Left lung (tissue), 4 donors: ENCODE measurements at regions not wholly inside any gene's neighbourhood (a gene's known extent, or its start where the extent isn't known, plus 50 kb on each side); places are given as distances from the start of the nearest gene placed in this dataset.

ENCODE experiments used
- ATAC-seq: fragments of 200-7000 bp; cut with Tn5 transposase; one replicate; pipeline ENCODE4 v1.9.1; 2020; ENCODE audit warnings: moderate library complexity
- DNase-seq, 4 donors: peaks; one replicate each; pipeline ENCODE4 v3.0.0-alpha.2; 2013 to 2020
- H3K27ac ChIP-seq, 2 donors: fragments of 200-600 bp; sonication (generic) in 1 of 2; one replicate each; pipeline versions ENCODE4 v1.5.0 to v1.8.0; 2020 to 2021
- H3K27me3 ChIP-seq, 2 donors: fragments of 200-600 bp; sonication (generic) in 1 of 2; one replicate each; pipeline versions ENCODE4 v1.5.0 to v1.8.0; 2020 to 2021
- H3K36me3 ChIP-seq, 2 donors: fragments of 200-600 bp; sonication (generic) in 1 of 2; one replicate each; pipeline versions ENCODE4 v1.5.0 to v1.8.0; 2020 to 2021
- H3K4me1 ChIP-seq, 2 donors: fragments of 200-600 bp; one replicate each; pipeline ENCODE4 v1.8.0; 2021
- H3K4me3 ChIP-seq, 2 donors: fragments of 200-600 bp; sonication (generic) in 1 of 2; one replicate each; pipeline versions ENCODE4 v1.5.0 to v1.8.0; 2020 to 2021; ENCODE audit warnings: mild to moderate bottlenecking in 1 of 2
- H3K9me3 ChIP-seq, 2 donors: fragments of 200-600 bp; sonication (generic) in 1 of 2; one replicate each; pipeline versions ENCODE4 v1.5.0 to v1.8.0; 2020 to 2021
- intact Hi-C, 2 donors: fragments of 100-400 bp; cut with DNase I; formaldehyde crosslinking; loops; one replicate each; pipeline versions ENCODE4 v1.11.2 to v1.14.2; 2022
- TF ChIP-seq, protein P1 (sequence below), 2 donors: fragments of 200-600 bp; sonication (generic) in 1 of 2; IDR thresholded peaks; one replicate each; pipeline versions ENCODE4 v1.5.0 to v1.8.0; 2021; ENCODE audit warnings: antibody characterized with exemption in 2 of 2
- donor health status: DM: no; HTN: yes; CAD: no.
- donor health status: DM: no; HTN: no; CAD: no.

DNA sequence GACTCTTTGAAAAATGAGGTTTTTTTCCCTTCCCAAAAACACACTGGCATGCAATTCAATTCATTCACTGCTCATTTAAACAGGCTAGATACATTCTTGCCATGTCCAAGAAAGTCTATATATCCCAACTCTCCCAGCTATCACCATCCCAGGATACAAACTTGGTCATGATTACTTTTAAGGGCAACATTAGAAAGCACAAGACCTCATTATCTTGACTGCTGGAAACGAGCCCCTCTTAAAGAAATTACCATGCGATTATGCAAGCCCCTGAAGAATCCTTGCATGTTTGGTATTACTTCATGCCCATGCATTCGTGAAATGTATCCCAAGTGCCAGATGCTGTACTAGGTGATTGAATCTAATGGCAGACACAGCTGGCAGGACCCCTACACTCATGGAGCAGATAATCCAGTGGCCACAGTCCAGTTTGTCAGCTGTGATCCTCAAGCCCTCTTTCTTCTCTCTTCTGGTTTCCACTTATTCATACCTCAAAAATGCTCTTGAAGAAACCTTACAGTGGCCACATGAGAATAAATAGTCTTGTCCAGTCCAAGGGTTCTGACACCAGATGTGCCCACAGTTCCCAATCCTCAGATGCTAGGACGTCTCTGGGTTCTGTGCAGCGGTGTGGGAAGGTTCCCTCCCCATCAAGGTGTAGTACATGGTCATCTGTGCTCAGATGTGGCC lies 103.7 kb upstream of the HABP2 start:
- intact Hi-C loops = no loop called here
- Histone ChIP-seq H3K27me3 (no peaks in the 10 kb centered on the region), H3K4me1 (peaks cover 0 to 1% of the 10 kb centered on the region in 2 donors), H3K4me3 (no peak overlapping the region), H3K9me3 (no peaks in the 10 kb centered on the region), H3K36me3 (no peaks in the 10 kb centered on the region), H3K27ac (no peak overlapping the region)
- no peak for ATAC-seq
- no peak for DNase-seq
- TF ChIP-seq, protein P1, sequence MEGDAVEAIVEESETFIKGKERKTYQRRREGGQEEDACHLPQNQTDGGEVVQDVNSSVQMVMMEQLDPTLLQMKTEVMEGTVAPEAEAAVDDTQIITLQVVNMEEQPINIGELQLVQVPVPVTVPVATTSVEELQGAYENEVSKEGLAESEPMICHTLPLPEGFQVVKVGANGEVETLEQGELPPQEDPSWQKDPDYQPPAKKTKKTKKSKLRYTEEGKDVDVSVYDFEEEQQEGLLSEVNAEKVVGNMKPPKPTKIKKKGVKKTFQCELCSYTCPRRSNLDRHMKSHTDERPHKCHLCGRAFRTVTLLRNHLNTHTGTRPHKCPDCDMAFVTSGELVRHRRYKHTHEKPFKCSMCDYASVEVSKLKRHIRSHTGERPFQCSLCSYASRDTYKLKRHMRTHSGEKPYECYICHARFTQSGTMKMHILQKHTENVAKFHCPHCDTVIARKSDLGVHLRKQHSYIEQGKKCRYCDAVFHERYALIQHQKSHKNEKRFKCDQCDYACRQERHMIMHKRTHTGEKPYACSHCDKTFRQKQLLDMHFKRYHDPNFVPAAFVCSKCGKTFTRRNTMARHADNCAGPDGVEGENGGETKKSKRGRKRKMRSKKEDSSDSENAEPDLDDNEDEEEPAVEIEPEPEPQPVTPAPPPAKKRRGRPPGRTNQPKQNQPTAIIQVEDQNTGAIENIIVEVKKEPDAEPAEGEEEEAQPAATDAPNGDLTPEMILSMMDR (IDR thresholded peaks at IDR 0.05) = no peak

- Histone ChIP-seq H3K27me3 (no peaks in the 10 kb centered on the region), H3K36me3 (no peaks in the 10 kb centered on the region), H3K4me1 (peaks cover 4 to 6% of the 10 kb centered on the region in 2 donors), H3K9me3 (no peaks in the 10 kb centered on the region), H3K27ac (no peak overlapping the region), H3K4me3 (no peak overlapping the region)
- ATAC-seq (no peak), DNase-seq (no peak)
- TF ChIP-seq, protein P1 (IDR thresholded peaks at IDR 0.05) = no peak
- intact Hi-C loops = no loop called here
Observed at GRCh38 chr10:113450046-113450804, 102.6 kb upstream of the HABP2 start.

DNA sequence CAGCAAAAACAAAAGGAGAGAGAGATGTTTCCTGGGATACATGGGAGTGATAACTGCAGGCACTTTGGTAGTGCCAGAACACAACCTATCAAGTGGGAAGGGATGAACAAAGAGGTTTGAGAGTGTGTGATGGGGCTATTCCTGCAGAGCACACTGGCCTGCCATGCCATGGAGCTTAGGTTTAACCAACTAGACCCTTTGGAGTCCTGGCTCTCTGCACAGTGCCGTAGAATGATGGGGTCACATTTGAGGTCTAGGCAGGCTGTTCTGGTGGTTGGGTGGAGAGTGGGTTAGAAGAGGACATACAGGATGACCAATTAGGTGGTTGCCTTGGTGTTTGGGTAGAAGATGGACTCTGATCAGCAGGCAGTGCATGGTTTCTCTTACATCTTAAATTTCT lies 101.9 kb upstream of the HABP2 start:
- DNase-seq (no peak), ATAC-seq (no peak)
- Histone ChIP-seq H3K9me3 (no peaks in the 10 kb centered on the region), H3K4me3 (no peak overlapping the region), H3K4me1 (peaks cover 4 to 6% of the 10 kb centered on the region in 2 donors), H3K27me3 (no peaks in the 10 kb centered on the region), H3K36me3 (no peaks in the 10 kb centered on the region), H3K27ac (no peak overlapping the region)
- intact Hi-C loops = no loop called here
- TF ChIP-seq, protein P1 (IDR thresholded peaks at IDR 0.05) = no peak

- intact Hi-C loops = no loop called here
- peaks cover 4 to 6% of the 10 kb centered on the region in 2 donors for H3K4me1 ChIP-seq
- TF ChIP-seq, protein P1 (IDR thresholded peaks at IDR 0.05) = no peak
- no peaks in the 10 kb centered on the region for H3K36me3 ChIP-seq
- DNase-seq (no peak), ATAC-seq (no peak)
- H3K9me3 ChIP-seq = no peaks in the 10 kb centered on the region
- H3K27me3 ChIP-seq = no peaks in the 10 kb centered on the region
- H3K4me3 ChIP-seq = no peak overlapping the region
- no peak overlapping the region for H3K27ac ChIP-seq
Observed at GRCh38 chr10:113452146-113452845, 100.6 kb upstream of the HABP2 start.

DNA sequence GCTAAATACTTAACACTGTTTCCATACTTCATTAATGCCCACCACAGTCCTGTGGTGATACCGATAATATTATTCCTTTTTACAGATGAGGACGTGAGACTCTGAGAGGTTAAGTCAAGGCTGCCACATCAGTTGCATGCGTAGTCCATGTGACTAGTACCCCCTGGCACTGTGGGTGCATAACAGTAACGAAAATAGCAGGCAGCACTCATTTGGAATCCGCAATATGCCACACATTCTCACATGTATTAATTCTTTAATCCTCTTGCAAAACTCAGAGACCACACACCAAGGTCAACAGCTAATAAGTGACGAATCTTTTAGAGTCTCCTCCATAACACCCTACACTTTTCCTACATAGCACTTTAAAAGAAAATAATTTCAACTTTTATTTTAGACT lies 99.5 kb upstream of the HABP2 start:
- intact Hi-C loops = no loop called here
- Histone ChIP-seq H3K4me3 (no peak overlapping the region), H3K36me3 (no peaks in the 10 kb centered on the region), H3K9me3 (no peaks in the 10 kb centered on the region), H3K4me1 (peaks cover 4 to 6% of the 10 kb centered on the region in 2 donors), H3K27ac (no peak overlapping the region), H3K27me3 (no peaks in the 10 kb centered on the region)
- DNase-seq (no peak), ATAC-seq (no peak)
- TF ChIP-seq, protein P1 (IDR thresholded peaks at IDR 0.05) = no peak
